ENCODE measurements at regions not wholly inside any gene's neighbourhood (a gene's known extent, or its start where the extent isn't known, plus 50 kb on each side); places are given as distances from the start of the nearest gene placed in this dataset.
"Not testable (repeated sequence)": the region's sequence is repeated elsewhere in the genome, so short reads cannot be mapped to it uniquely, and the experiment has no call there.

- no peak for DNase-seq
Measured at GRCh38 chr3:140752499-140752898, 74.6 kb downstream of the TRIM42 start.

GRCh38 chr3:140753865-140754754 lies 76.2 kb downstream of the TRIM42 start:
- no peak for DNase-seq

- no peak for DNase-seq
Measured at GRCh38 chr3:140754936-140755335, 77.1 kb downstream of the TRIM42 start.

GRCh38 chr3:140756240-140757016 lies 78.6 kb downstream of the TRIM42 start:
- DNase-seq, result no peak

GRCh38 chr3:140758791-140759444 lies 81.1 kb downstream of the TRIM42 start:
- no peak for DNase-seq

- no peak for DNase-seq
Measured at GRCh38 chr3:140760324-140761075, 82.6 kb downstream of the TRIM42 start.

GRCh38 chr3:140761076-140761639 lies 83.3 kb downstream of the TRIM42 start:
- no peak for DNase-seq

- no peak for DNase-seq
Measured at GRCh38 chr3:140762746-140763145, 84.9 kb downstream of the TRIM42 start.

- no peak for DNase-seq
Measured at GRCh38 chr3:140763532-140763931, 85.7 kb downstream of the TRIM42 start.

- DNase-seq, result no peak
Measured at GRCh38 chr3:140765246-140765645, 87.4 kb downstream of the TRIM42 start.

GRCh38 chr3:140766465-140766864 lies 88.6 kb downstream of the TRIM42 start:
- DNase-seq, result no peak

- DNase-seq, result peak; percentile 16
Measured at GRCh38 chr3:140767566-140767965, 89.7 kb downstream of the TRIM42 start.

GRCh38 chr3:140768941-140769340 lies 91.1 kb downstream of the TRIM42 start:
- DNase-seq, result peak; percentile 28

GRCh38 chr3:140769951-140770350 lies 92.1 kb downstream of the TRIM42 start:
- DNase-seq, result no peak

- no peak for DNase-seq
Measured at GRCh38 chr3:140770977-140771667, 93.3 kb downstream of the TRIM42 start.

- no peak for DNase-seq
Measured at GRCh38 chr3:140777631-140778233, 99.9 kb downstream of the TRIM42 start.

GRCh38 chr3:140791368-140791767 lies 113.5 kb downstream of the TRIM42 start:
- no peak for DNase-seq

- no peak for DNase-seq
Measured at GRCh38 chr3:140794507-140794906, 116.6 kb downstream of the TRIM42 start.

GRCh38 chr3:140802898-140803297 lies 125.0 kb downstream of the TRIM42 start:
- DNase-seq, result not testable (repeated sequence)

- no peak for DNase-seq
Measured at GRCh38 chr3:140809316-140809715, 131.5 kb downstream of the TRIM42 start.
